K562 (cell line): ENCODE measurements at regions not wholly inside any gene's neighbourhood (a gene's known extent, or its start where the extent isn't known, plus 50 kb on each side); places are given as distances from the start of the nearest gene placed in this dataset.

ENCODE experiments used
- ATAC-seq: fragments of 200-7000 bp; cut with Tn5 transposase; 3 replicates; pipeline ENCODE4 v1.9.1; 2020; ENCODE audit warnings: moderate library complexity
- BruUV-seq: library from RNA; stranded (reverse); fragments of 400-500 nt; replicated peaks from 2 replicates; lab custom pipeline; 2021; lab: Mats Ljungman, UMichigan
- CTCF ChIA-PET: fragments of 300-600 bp; formaldehyde crosslinking; extraction: SDS; loops from one replicate; lab custom pipeline; 2021; ENCODE audit warnings: low intra/inter-chr PET ratio; lab: Yijun Ruan, JAX
- POLR2A ChIA-PET: fragments of 300-600, 350-650 bp; sonication (Branson Sonifier 250); formaldehyde crosslinking; extraction: SDS; loops from one replicate; lab custom pipeline; 2021; ENCODE audit warnings: antibody characterized with exemption, inconsistent platforms; lab: Yijun Ruan, JAX
- DNase-seq, 4 experiments: peaks; one replicate each; pipeline versions ENCODE4 v3.0.0 to v3.0.0-alpha.2; 2011 to 2018; ENCODE audit warnings: low spot score in 3 of 4, mixed read lengths in 3 of 4; ENCODE audit errors: extremely low read depth in 1 of 4
- FAIRE-seq: peaks from 2 replicates; lab custom pipeline; 2011; peaks lifted over from hg19 to GRCh38; lab: Jason Lieb, UNC
- H2AFZ ChIP-seq: 2 replicates; pipeline ENCODE4 v1.6.0; 2011; ENCODE audit warnings: low read depth, low read length, control low read depth, inconsistent platforms
- H3K27ac ChIP-seq: fragments of 200-600 bp; 3 replicates; pipeline ENCODE4 v1.8.0; 2011; ENCODE audit warnings: low read depth, mild to moderate bottlenecking, control low read depth, inconsistent platforms, low read length, moderate library complexity, mixed read lengths; ENCODE audit errors: extremely low read depth
- H3K27me3 ChIP-seq, 2 experiments: fragments of 300-600 bp in 1 of 2; 2 replicates in 1 of 2; 3 replicates in 1 of 2; pipeline versions ENCODE4 v1.6.0 to v1.8.0; 2011; ENCODE audit warnings: inconsistent platforms in 2 of 2, low read length in 2 of 2, mild to moderate bottlenecking in 1 of 2, mixed read lengths in 1 of 2, moderate library complexity in 1 of 2; ENCODE audit not compliant: control insufficient read depth in 2 of 2, insufficient read depth in 2 of 2
- H3K36me3 ChIP-seq: fragments of 300-600 bp; 3 replicates; pipeline ENCODE4 v1.8.0; 2011; ENCODE audit warnings: mild to moderate bottlenecking, low read length, inconsistent platforms; ENCODE audit not compliant: control insufficient read depth, insufficient read depth
- H3K4me1 ChIP-seq, 2 experiments: fragments of 200-600 bp in 1 of 2; replicated peaks in 1 of 2; 2 replicates in 1 of 2; 3 replicates in 1 of 2; pipeline versions ENCODE4 v1.5.1 to v1.8.0; 2011; ENCODE audit warnings: inconsistent platforms in 2 of 2, low read length in 2 of 2, mild to moderate bottlenecking in 1 of 2, mixed read lengths in 1 of 2, moderate library complexity in 1 of 2; ENCODE audit not compliant: control insufficient read depth in 2 of 2, insufficient read depth in 2 of 2
- H3K4me2 ChIP-seq: 2 replicates; pipeline ENCODE4 v1.6.1; 2011; ENCODE audit warnings: low read length, control low read depth, inconsistent platforms, mixed read lengths; ENCODE audit not compliant: insufficient read depth
- H3K4me3 ChIP-seq: fragments of 200-600 bp; sonication (generic), shearing (Covaris generic); 2 replicates; pipeline ENCODE4 v1.5.1; 2016; ENCODE audit warnings: control low read depth, inconsistent platforms
- H3K79me2 ChIP-seq: fragments of 200-600 bp; 3 replicates; pipeline ENCODE4 v1.8.0; 2011; ENCODE audit warnings: low read length, inconsistent platforms; ENCODE audit not compliant: control insufficient read depth, insufficient read depth
- H3K9ac ChIP-seq, 2 experiments: 2 replicates each; pipeline versions ENCODE4 v1.6.0 to v1.6.1; 2011; ENCODE audit warnings: low read depth in 2 of 2, low read length in 2 of 2, control low read depth in 1 of 2, inconsistent platforms in 1 of 2, mild to moderate bottlenecking in 1 of 2, mixed read lengths in 1 of 2; ENCODE audit not compliant: insufficient read depth in 1 of 2
- H3K9me1 ChIP-seq: one replicate; pipeline ENCODE4 v1.6.0; 2011; ENCODE audit warnings: inconsistent platforms, mild to moderate bottlenecking, low read length, moderate library complexity; ENCODE audit not compliant: control insufficient read depth, insufficient read depth
- H3K9me3 ChIP-seq: replicated peaks from 2 replicates; pipeline ENCODE4 v1.5.1; 2011; ENCODE audit warnings: low read depth, low read length, inconsistent platforms; ENCODE audit not compliant: control insufficient read depth, insufficient read depth
- H4K20me1 ChIP-seq: replicated peaks from 2 replicates; pipeline ENCODE4 v1.6.1; 2011; ENCODE audit warnings: low read length, inconsistent platforms, mixed read lengths; ENCODE audit not compliant: control insufficient read depth, insufficient read depth
- BACH1 ChIP-seq: fragments of 200-800 bp; sonication (Bioruptor generic); IDR thresholded peaks from 2 replicates; pipeline ENCODE4 v1.6.1; 2016; ENCODE audit warnings: missing genetic modification characterization, missing compliant biosample characterization
- CBFB ChIP-seq: sonication (generic); formaldehyde crosslinking; IDR thresholded peaks from 2 replicates; pipeline ENCODE4 v1.4.0; 2020; ENCODE audit warnings: mild to moderate bottlenecking, missing genetic modification reagents
- CLOCK ChIP-seq: fragments of 250-450 bp; sonication (Bioruptor Pico); IDR thresholded peaks from 2 replicates; pipeline ENCODE4 v1.4.0; 2020; ENCODE audit warnings: mild to moderate bottlenecking, moderate library complexity, borderline replicate concordance
- E2F5 ChIP-seq: sonication (generic); formaldehyde crosslinking; IDR thresholded peaks from 2 replicates; pipeline ENCODE4 v1.8.0; 2022; ENCODE audit warnings: mild to moderate bottlenecking, missing genetic modification reagents
- E2F8 ChIP-seq: fragments of 450-650 bp; IDR thresholded peaks from 2 replicates; pipeline ENCODE4 v1.7.1; 2018; ENCODE audit warnings: mild to moderate bottlenecking, low read depth; ENCODE audit not compliant: partially characterized antibody
- EHMT2 ChIP-seq: fragments of 450-650 bp; IDR thresholded peaks from 2 replicates; pipeline ENCODE4 v1.6.1; 2018; ENCODE audit warnings: antibody characterized with exemption
- FOXK2 ChIP-seq, 2 experiments: fragments of 450-650 bp; IDR thresholded peaks in 1 of 2; conservative IDR thresholded peaks in 1 of 2; 2 replicates each; pipeline ENCODE4 v1.6.1; 2016; ENCODE audit warnings: low read depth in 2 of 2, mild to moderate bottlenecking in 1 of 2
- MIER1 ChIP-seq: fragments of 450-650 bp; IDR thresholded peaks from 2 replicates; pipeline ENCODE4 v1.6.1; 2016; ENCODE audit warnings: antibody characterized with exemption, mild to moderate bottlenecking, low read depth
- POLR2B ChIP-seq: fragments of 450-650 bp; IDR thresholded peaks from 2 replicates; pipeline ENCODE4 v1.6.1; 2018; ENCODE audit warnings: low read depth; ENCODE audit not compliant: partially characterized antibody
- SAP30 ChIP-seq: fragments of 200-600 bp; sonication (generic); IDR thresholded peaks from 2 replicates; pipeline ENCODE4 v1.6.1; 2012; ENCODE audit warnings: borderline replicate concordance, low read depth, mild to moderate bottlenecking, moderate library complexity, low read length, control low read depth, inconsistent platforms; ENCODE audit not compliant: insufficient read depth, poor library complexity, severe bottlenecking
- SRSF7 ChIP-seq: fragments of 200-400 bp; formaldehyde crosslinking; optimal IDR thresholded peaks from 2 replicates; pipeline ENCODE3; 2017; ENCODE audit warnings: mild to moderate bottlenecking, low read depth, low read length
- ZNF584 ChIP-seq: fragments of 200-800 bp; sonication (Bioruptor generic); IDR thresholded peaks from 2 replicates; pipeline ENCODE4 v1.6.1; 2016; ENCODE audit warnings: low read depth, mild to moderate bottlenecking, missing genetic modification characterization, missing compliant biosample characterization
- ZNF586 ChIP-seq: fragments of 450-650 bp; formaldehyde crosslinking; conservative IDR thresholded peaks from 2 replicates; pipeline ENCODE4 v1.4.0; 2020; ENCODE audit warnings: mild to moderate bottlenecking, moderate library complexity
- WGBS: fragments of 100-300 bp; shearing (Covaris generic); methylation state at CpG from one replicate; pipeline ENCODE4 v1.1.6; 2016; ENCODE audit warnings: low coverage, mixed read lengths; ENCODE audit not compliant: insufficient coverage; ENCODE audit errors: missing lambda C conversion rate; 5-methylcytosine and 5-hydroxymethylcytosine counted together
- in situ Hi-C: fragments of 300-500 bp; cut with MboI; formaldehyde crosslinking; loops from 4 replicates; pipeline ENCODE4 v1.15.0; 2018; ENCODE audit warnings: inconsistent platforms, mixed read lengths
- intact Hi-C: fragments of 100-400 bp; cut with micrococcal nuclease; formaldehyde crosslinking; loops from 2 replicates; pipeline ENCODE4 v1.14.2; 2022

- H3K9me1 ChIP-seq, result no peaks in the 10 kb centered on the region
- no peaks in the 10 kb centered on the region for H3K36me3 ChIP-seq
- ATAC-seq (no peak), DNase-seq (no peak), FAIRE-seq (no peak)
- H3K4me2 ChIP-seq, result no peak overlapping the region
- ChIA-PET POLR2A (no interaction called here), CTCF (no interaction called here)
- no peak overlapping the region for H3K9ac ChIP-seq
- H3K27ac ChIP-seq, result no peak overlapping the region
- H3K4me1 ChIP-seq, result no peaks in the 10 kb centered on the region; a peak in 1 of 5 replicates
- H3K79me2 ChIP-seq, result no peaks in the 10 kb centered on the region
- H3K9me3 ChIP-seq, result no peaks in the 10 kb centered on the region
- in situ Hi-C loops (no loop called here), intact Hi-C loops (no loop called here)
- no peaks in the 10 kb centered on the region for H4K20me1 ChIP-seq
- H3K4me3 ChIP-seq, result no peak overlapping the region
- no peak overlapping the region for H2AFZ ChIP-seq
- TF ChIP-seq CLOCK (no peak), E2F5 (CRISPR knock-in tag) (no peak), SAP30 (no peak), MIER1 (no peak), E2F8 (no peak), FOXK2 (conservative IDR thresholded peaks at IDR 0.05 in 1 of 2, IDR thresholded peaks at IDR 0.05 in 1 of 2; ENCODE audit: low read depth in 2 of 2) (no peak), CBFB (CRISPR knock-in tag) (no peak), POLR2B (no peak), SRSF7 (no peak), EHMT2 (no peak), ZNF586 (CRISPR knock-in tag) (no peak), ZNF584 (no peak), BACH1 (no peak)
- BruUV-seq, result no TSS peak
- WGBS, result 65% methylated on average over 5 of the region's 5 CpGs
- no peaks in the 10 kb centered on the region for H3K27me3 ChIP-seq
These were observed 398.8 kb downstream of the DLEU7 start for GRCh38 chr13:50444726-50445125.
